K562 (cell line): ENCODE measurements at regions not wholly inside any gene's neighbourhood (a gene's known extent, or its start where the extent isn't known, plus 50 kb on each side); places are given as distances from the start of the nearest gene placed in this dataset.

Experiments used
- AFF1 ChIP-seq, 2 experiments: fragments of 450-650 bp; IDR thresholded peaks; 2 replicates each; pipeline ENCODE4 v1.6.1; 2018; ENCODE audit warnings: mild to moderate bottlenecking in 2 of 2, low read depth in 1 of 2; ENCODE audit not compliant: partially characterized antibody in 2 of 2
- ARID2 ChIP-seq: fragments of 450-650 bp; IDR thresholded peaks from 2 replicates; pipeline ENCODE4 v1.6.1; 2017; ENCODE audit warnings: antibody characterized with exemption, mild to moderate bottlenecking
- BRF1 ChIP-seq: IDR thresholded peaks from 3 replicates; pipeline ENCODE4 v1.6.1; 2011; ENCODE audit warnings: borderline replicate concordance, mild to moderate bottlenecking; ENCODE audit not compliant: insufficient read length; ENCODE audit errors: extremely low read depth
- CEBPG ChIP-seq, 3 experiments: fragments of 200-800 bp in 1 of 3; sonication (Bioruptor generic) in 1 of 3; sonication (generic) in 1 of 3; formaldehyde crosslinking in 1 of 3; IDR thresholded peaks in 2 of 3; conservative IDR thresholded peaks in 1 of 3; 2 replicates each; pipeline versions ENCODE4 v1.6.1 to v1.8.0; 2016 to 2022; ENCODE audit warnings: missing compliant biosample characterization in 2 of 3, missing genetic modification characterization in 2 of 3, mild to moderate bottlenecking in 1 of 3, missing genetic modification reagents in 1 of 3
- DNMT1 ChIP-seq: fragments of 450-650 bp; IDR thresholded peaks from 2 replicates; pipeline ENCODE4 v1.6.1; 2016; ENCODE audit warnings: antibody characterized with exemption, mild to moderate bottlenecking
- DPF2 ChIP-seq: fragments of 450-650 bp; IDR thresholded peaks from 2 replicates; pipeline ENCODE4 v1.6.1; 2016
- KAT2B ChIP-seq: IDR thresholded peaks from one replicate; pipeline ENCODE4 v1.6.1; 2012; ENCODE audit warnings: low read depth, mild to moderate bottlenecking, control low read depth, inconsistent platforms, low read length, moderate library complexity
- KDM4B ChIP-seq, 2 experiments: fragments of 450-650 bp in 1 of 2; sonication (generic) in 1 of 2; IDR thresholded peaks; 2 replicates each; pipeline ENCODE4 v1.6.1; 2016 to 2017; ENCODE audit warnings: borderline replicate concordance in 2 of 2, antibody characterized with exemption in 1 of 2, low read depth in 1 of 2, mild to moderate bottlenecking in 1 of 2
- MEIS2 ChIP-seq: fragments of 450-650 bp; IDR thresholded peaks from 2 replicates; pipeline ENCODE4 v1.6.1; 2014; ENCODE audit warnings: mild to moderate bottlenecking; ENCODE audit not compliant: partially characterized antibody
- RB1 ChIP-seq: fragments of 450-650 bp; IDR thresholded peaks from 2 replicates; pipeline ENCODE4 v1.6.1; 2017; ENCODE audit warnings: low read depth, mild to moderate bottlenecking
- RBM14 ChIP-seq: fragments of 200-400 bp; formaldehyde crosslinking; IDR thresholded peaks from 2 replicates; pipeline ENCODE4 v1.6.1; 2018; ENCODE audit warnings: low read depth, mild to moderate bottlenecking, low read length, moderate library complexity, borderline replicate concordance; ENCODE audit not compliant: insufficient read depth
- SIN3B ChIP-seq: fragments of 450-650 bp; IDR thresholded peaks from 2 replicates; pipeline ENCODE4 v1.6.1; 2017; ENCODE audit warnings: low read depth, mild to moderate bottlenecking, moderate library complexity
- SIRT6 ChIP-seq: IDR thresholded peaks from one replicate; pipeline ENCODE4 v1.6.1; 2012; ENCODE audit warnings: low read depth, mild to moderate bottlenecking, control low read depth, inconsistent platforms, low read length, moderate library complexity
- SMARCC2 ChIP-seq: fragments of 450-650 bp; IDR thresholded peaks from 2 replicates; pipeline ENCODE4 v1.6.1; 2017; ENCODE audit warnings: antibody characterized with exemption, moderate library complexity, mild to moderate bottlenecking, low read depth
- THRA ChIP-seq: fragments of 450-650 bp; IDR thresholded peaks from 2 replicates; pipeline ENCODE4 v1.6.1; 2017; ENCODE audit warnings: mild to moderate bottlenecking, moderate library complexity
- ZNF12 ChIP-seq: sonication (generic); formaldehyde crosslinking; IDR thresholded peaks from 2 replicates; pipeline ENCODE4 v1.4.0; 2020; ENCODE audit warnings: mild to moderate bottlenecking, missing genetic modification reagents
- ZNF449 ChIP-seq: fragments of 250-450 bp; sonication (Bioruptor Pico); IDR thresholded peaks from 2 replicates; pipeline ENCODE4 v1.8.0; 2022; ENCODE audit warnings: moderate library complexity, mild to moderate bottlenecking, inconsistent platforms
- ZNF584 ChIP-seq: fragments of 200-800 bp; sonication (Bioruptor generic); IDR thresholded peaks from 2 replicates; pipeline ENCODE4 v1.6.1; 2016; ENCODE audit warnings: low read depth, mild to moderate bottlenecking, missing genetic modification characterization, missing compliant biosample characterization
- ZNF695 ChIP-seq: fragments of 450-650 bp; formaldehyde crosslinking; IDR thresholded peaks from 2 replicates; pipeline ENCODE4 v1.4.0; 2020; ENCODE audit warnings: mild to moderate bottlenecking, moderate library complexity
- ZNF717 ChIP-seq: fragments of 250-450 bp; sonication (Bioruptor Pico); IDR thresholded peaks from 2 replicates; pipeline ENCODE4 v1.5.0; 2021

GRCh38 chr13:28582225-28582891, 76.6 kb upstream of the POMP start (continued):
- no peak for TF ChIP-seq ZNF449
- no peak for TF ChIP-seq DNMT1
- peak; percentile 73 for TF ChIP-seq MEIS2
- no peak for TF ChIP-seq CEBPG (CRISPR knock-in tag; IDR thresholded peaks at IDR 0.05)
- TF ChIP-seq CEBPG (tag; conservative IDR thresholded peaks at IDR 0.05 in 1 of 2, IDR thresholded peaks at IDR 0.05 in 1 of 2), result 0 out of 4 replicates have a peak, but pooled peaks of 1 of the 2 experiments have one; percentile 18
- TF ChIP-seq ZNF717 (CRISPR knock-in tag), result no peak
- no peak for TF ChIP-seq KDM4B (IDR thresholded peaks at IDR 0.05; ENCODE audit: borderline replicate concordance in 2 of 2, low read depth in 1 of 2)
- TF ChIP-seq AFF1 (IDR thresholded peaks at IDR 0.05; ENCODE audit: low read depth in 1 of 2, partially characterized antibody in 2 of 2), result no peak
- TF ChIP-seq SMARCC2, result no peak
- no peak for TF ChIP-seq ZNF12 (CRISPR knock-in tag)
- TF ChIP-seq KAT2B, result no peak
- TF ChIP-seq ZNF584 (CRISPR knock-in tag), result peak; percentile 51; the same call in 1 of the 2 replicates
- TF ChIP-seq BRF1, result no peak
- no peak for TF ChIP-seq SIRT6
- no peak for TF ChIP-seq ARID2
- TF ChIP-seq RB1, result no peak
- TF ChIP-seq DPF2, result no peak; the same call in 1 of the 2 replicates
- TF ChIP-seq SIN3B, result no peak
- no peak for TF ChIP-seq ZNF695
- no peak for TF ChIP-seq RBM14
- TF ChIP-seq THRA, result no peak
